ENCODE measurements at regions not wholly inside any gene's neighbourhood (a gene's known extent, or its start where the extent isn't known, plus 50 kb on each side); places are given as distances from the start of the nearest gene placed in this dataset.
"Not testable (repeated sequence)": the region's sequence is repeated elsewhere in the genome, so short reads cannot be mapped to it uniquely, and the experiment has no call there.

- DNase-seq = no peak
Observed at GRCh38 chr3:147333098-147333497, 73.2 kb downstream of the ZIC4 start.

GRCh38 chr3:147328711-147329110, 77.6 kb downstream of the ZIC4 start:
- DNase-seq = no peak

GRCh38 chr3:147324356-147324755, 82.0 kb downstream of the ZIC4 start:
- no peak for DNase-seq

GRCh38 chr3:147318900-147319299, 87.4 kb downstream of the ZIC4 start:
- DNase-seq = no peak

GRCh38 chr3:147317080-147317479, 89.3 kb downstream of the ZIC4 start:
- DNase-seq = not testable (repeated sequence)

- DNase-seq = no peak
Observed at GRCh38 chr3:147313513-147313912, 92.8 kb downstream of the ZIC4 start.

- no peak for DNase-seq
Observed at GRCh38 chr3:147312786-147313280, 93.5 kb downstream of the ZIC4 start.

GRCh38 chr3:147311716-147312115, 94.6 kb downstream of the ZIC4 start:
- DNase-seq = no peak

- no peak for DNase-seq
Observed at GRCh38 chr3:147305533-147306250, 100.7 kb downstream of the ZIC4 start.

GRCh38 chr3:147304756-147305155, 101.6 kb downstream of the ZIC4 start:
- DNase-seq = no peak

- DNase-seq = no peak
Observed at GRCh38 chr3:147301781-147302180, 104.6 kb downstream of the ZIC4 start.

GRCh38 chr3:147299656-147300055, 106.7 kb downstream of the ZIC4 start:
- no peak for DNase-seq

GRCh38 chr3:147298511-147298982, 107.8 kb downstream of the ZIC4 start:
- DNase-seq = peak; percentile 57

GRCh38 chr3:147297761-147298350, 108.5 kb downstream of the ZIC4 start:
- no peak for DNase-seq

- DNase-seq = not testable (repeated sequence)
Observed at GRCh38 chr3:147287370-147287769, 119.0 kb downstream of the ZIC4 start.

GRCh38 chr3:147269907-147270306, 136.4 kb downstream of the ZIC4 start:
- no peak for DNase-seq

- DNase-seq = no peak
Observed at GRCh38 chr3:147267434-147267833, 138.9 kb downstream of the ZIC4 start.

GRCh38 chr3:147257944-147258343, 148.4 kb downstream of the ZIC4 start:
- DNase-seq = no peak

- no peak for DNase-seq
Observed at GRCh38 chr3:147256739-147257138, 149.6 kb downstream of the ZIC4 start.

GRCh38 chr3:147246906-147247305, 159.4 kb downstream of the ZIC4 start:
- no peak for DNase-seq

- DNase-seq = not testable (repeated sequence)
Observed at GRCh38 chr3:147245638-147246037, 160.7 kb downstream of the ZIC4 start.

- not testable (repeated sequence) for DNase-seq
Observed at GRCh38 chr3:147245022-147245421, 161.3 kb downstream of the ZIC4 start.

- no peak for DNase-seq
Observed at GRCh38 chr3:147244397-147244796, 161.9 kb downstream of the ZIC4 start.

GRCh38 chr3:147240581-147240980, 165.8 kb downstream of the ZIC4 start:
- no peak for DNase-seq
